AG10803 (cell line): ENCODE measurements at regions not wholly inside any gene's neighbourhood (a gene's known extent, or its start where the extent isn't known, plus 50 kb on each side); places are given as distances from the start of the nearest gene placed in this dataset.

Experiments
- DNase-seq: peaks from one replicate; pipeline ENCODE4 v3.0.0; 2010; ENCODE audit warnings: low read depth
- H3K4me3 ChIP-seq: 2 replicates; pipeline ENCODE4 v1.5.1; 2011; ENCODE audit warnings: mild to moderate bottlenecking, low read length, control low read depth
- TF ChIP-seq, protein P1 (sequence below): conservative IDR thresholded peaks from 2 replicates; pipeline ENCODE4 v1.5.1; 2011; ENCODE audit warnings: mild to moderate bottlenecking, low read length, control low read depth, inconsistent platforms

DNA sequence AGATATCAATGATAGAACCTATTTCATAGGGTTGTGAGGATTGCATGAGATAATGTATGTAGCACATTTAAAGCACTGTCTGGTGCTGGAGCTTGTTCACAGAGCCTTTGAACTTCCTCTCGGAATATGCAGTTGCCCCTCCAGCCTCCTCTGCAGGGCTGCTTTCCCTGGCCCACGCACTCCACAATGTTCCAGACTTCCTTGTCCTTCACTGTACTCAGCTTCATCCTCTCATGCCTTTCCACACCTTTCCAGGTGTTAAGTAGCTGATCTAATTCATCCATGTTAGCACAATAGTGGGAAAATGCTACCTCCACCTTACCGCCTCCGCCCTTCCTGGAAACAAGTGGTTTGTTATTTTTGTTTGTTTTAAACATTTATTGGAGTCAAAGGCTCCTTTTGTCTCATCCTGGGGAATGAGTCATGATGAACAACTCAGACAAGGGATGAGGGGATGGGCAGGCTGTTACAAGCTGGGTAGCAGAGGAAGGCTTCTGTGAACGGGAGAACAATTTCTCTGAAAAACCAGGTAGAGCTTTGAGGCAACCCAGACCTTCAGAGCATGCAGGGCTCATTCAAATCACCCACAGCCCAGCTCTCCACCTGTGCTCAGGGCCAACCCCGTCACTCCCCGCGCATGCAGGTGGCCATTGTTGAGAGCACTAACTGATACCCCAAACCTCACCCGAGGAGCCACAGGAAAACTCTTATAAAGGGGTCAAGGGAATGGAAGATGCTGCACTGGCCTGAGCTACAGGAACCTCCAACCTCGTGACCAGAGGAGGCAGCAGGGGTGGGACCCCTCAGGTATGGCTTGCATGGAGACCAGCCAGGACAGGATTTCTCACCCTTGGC, 84.9 kb upstream of the TBL1X start:
- TF ChIP-seq, protein P1, sequence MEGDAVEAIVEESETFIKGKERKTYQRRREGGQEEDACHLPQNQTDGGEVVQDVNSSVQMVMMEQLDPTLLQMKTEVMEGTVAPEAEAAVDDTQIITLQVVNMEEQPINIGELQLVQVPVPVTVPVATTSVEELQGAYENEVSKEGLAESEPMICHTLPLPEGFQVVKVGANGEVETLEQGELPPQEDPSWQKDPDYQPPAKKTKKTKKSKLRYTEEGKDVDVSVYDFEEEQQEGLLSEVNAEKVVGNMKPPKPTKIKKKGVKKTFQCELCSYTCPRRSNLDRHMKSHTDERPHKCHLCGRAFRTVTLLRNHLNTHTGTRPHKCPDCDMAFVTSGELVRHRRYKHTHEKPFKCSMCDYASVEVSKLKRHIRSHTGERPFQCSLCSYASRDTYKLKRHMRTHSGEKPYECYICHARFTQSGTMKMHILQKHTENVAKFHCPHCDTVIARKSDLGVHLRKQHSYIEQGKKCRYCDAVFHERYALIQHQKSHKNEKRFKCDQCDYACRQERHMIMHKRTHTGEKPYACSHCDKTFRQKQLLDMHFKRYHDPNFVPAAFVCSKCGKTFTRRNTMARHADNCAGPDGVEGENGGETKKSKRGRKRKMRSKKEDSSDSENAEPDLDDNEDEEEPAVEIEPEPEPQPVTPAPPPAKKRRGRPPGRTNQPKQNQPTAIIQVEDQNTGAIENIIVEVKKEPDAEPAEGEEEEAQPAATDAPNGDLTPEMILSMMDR: no peak
- DNase-seq: no peak

DNA sequence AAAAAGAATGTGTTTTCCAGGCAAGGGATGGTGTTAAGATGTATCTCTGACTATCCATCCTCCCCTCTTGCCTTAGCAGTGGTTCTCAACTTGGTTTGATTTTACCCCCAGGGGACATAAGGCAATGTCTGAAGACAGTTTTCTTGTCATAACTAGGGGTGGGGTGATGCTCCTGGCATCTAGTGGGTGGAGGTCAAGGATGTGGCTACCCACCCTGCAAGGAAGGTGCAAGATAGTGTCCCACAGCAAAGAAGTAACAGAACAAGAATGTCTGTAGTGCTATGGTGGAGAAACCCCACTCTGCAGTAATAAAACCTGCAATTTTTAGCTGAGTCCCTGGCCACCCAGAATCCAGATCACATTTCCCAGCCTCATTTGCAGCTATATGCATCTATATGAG, 81.2 kb upstream of the TBL1X start:
- TF ChIP-seq, protein P1: no peak
- H3K4me3 ChIP-seq: no peak overlapping the region
- no peak for DNase-seq

More for the DNA sequence above, 84.9 kb upstream of the TBL1X start:
- no peak overlapping the region for H3K4me3 ChIP-seq

DNA sequence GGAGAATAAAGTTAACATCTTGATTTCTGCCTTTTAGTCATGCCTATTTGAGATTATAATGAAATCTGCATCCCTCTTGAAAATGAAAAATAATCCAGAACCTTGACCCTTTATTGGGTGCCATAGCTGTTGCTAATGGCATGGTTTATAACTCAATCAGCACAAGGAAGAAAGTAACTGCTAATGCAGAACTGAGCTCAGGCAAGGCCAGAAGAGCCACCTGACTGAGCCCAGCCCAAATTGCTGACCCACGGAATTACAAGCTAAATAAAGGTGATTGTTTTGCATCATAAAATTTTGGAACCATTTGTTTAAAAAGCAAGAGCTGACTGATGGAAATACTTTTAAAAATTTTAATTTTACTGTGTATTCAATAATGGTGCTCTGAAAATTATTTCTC, 76.4 kb upstream of the TBL1X start:
- TF ChIP-seq, protein P1: no peak
- H3K4me3 ChIP-seq: no peak overlapping the region
- no peak for DNase-seq

DNA sequence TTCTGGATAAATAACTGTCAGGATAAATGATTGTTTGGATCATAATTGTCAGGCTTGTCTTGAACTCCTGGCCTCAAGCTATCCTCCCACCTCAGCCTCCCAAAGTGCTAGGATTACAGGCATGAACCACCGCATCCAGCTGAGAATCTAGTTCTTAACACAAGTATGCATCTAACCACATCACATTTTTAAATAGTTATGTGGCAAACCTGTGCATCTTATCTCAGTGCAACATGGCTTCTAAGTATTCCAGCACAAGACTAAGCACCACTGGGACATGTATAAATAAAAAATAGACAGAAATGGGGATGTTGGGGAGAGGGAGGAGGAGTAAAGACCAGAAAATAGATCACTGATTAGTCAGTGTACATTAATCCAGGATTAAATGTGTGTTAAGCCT, 74.7 kb upstream of the TBL1X start:
- H3K4me3 ChIP-seq: no peak overlapping the region
- TF ChIP-seq, protein P1: no peak
- DNase-seq: no peak

DNA sequence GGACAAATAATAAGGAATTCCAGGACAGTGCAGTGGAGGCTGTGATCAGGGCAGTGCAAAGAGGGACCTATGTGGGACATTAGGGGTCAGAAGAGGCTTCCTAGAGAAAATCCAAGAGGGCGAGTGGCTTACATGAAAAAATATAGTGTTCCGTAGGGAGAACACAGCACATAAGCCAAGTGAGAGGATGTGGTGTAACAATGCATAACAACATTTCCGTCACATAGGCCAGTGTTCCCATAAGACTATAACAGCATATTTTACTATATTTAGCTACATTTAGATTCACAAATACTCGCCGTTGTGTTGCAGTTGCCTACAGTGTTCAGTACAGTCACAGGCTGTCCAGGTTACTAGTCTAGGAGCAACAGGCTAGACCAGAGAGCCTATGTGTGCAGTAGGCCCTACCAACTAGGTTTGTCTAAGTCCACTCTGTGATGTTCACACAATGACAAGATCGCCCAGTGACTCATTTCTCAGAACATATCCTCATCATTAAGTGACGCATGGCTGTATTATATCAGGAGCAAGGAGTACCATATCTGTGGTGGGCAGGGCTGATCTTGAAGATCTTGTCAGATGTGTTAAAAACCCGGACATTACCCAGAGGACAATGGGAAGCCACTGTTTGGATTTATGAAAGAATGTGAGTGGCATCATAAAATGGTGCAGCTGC, 74.0 kb upstream of the TBL1X start:
- no peak for DNase-seq
- H3K4me3 ChIP-seq: no peak overlapping the region
- TF ChIP-seq, protein P1: no peak

DNA sequence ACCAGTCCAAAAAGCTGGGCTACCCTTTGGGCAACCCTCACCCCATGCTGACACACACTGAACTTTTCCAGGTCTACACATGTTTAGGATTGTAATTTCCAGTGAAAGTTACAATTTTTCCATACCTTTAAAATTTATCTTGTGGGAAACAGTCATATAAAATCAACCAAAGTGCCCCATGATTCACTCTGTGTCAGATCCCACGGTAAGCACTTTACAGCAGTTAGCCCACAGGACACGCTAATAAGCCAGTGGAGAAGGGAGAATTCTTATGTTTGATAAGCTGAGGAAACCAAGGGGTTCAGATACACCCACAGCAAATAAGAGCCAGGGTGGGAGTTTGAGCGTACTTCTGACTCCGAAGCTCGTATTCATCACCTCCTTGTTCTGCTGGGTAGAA, 72.4 kb upstream of the TBL1X start:
- H3K4me3 ChIP-seq: no peak overlapping the region
- TF ChIP-seq, protein P1: no peak
- no peak for DNase-seq

DNA sequence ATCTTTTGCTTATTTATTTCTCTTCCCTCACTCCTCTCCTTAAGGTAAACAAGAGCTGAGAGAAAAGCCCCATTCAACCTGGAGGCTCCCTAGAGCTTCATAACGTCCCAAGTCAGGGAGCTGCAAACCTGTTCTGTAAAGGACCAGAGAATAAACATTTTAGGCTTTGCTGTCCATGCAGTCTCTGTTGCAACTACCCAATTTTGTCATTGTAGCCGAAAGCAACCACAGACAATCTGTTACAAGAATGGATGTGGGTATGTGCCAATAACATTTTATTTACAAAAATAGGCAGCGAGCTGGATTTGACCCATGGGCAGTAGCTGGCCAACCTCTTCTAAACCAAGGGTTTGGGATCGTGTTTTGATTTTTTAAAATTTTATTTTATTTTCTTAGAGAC, 71.3 kb upstream of the TBL1X start:
- no peak overlapping the region for H3K4me3 ChIP-seq
- DNase-seq: no peak
- TF ChIP-seq, protein P1: no peak
